HL-60 (cell line): ENCODE measurements at regions not wholly inside any gene's neighbourhood (a gene's known extent, or its start where the extent isn't known, plus 50 kb on each side); places are given as distances from the start of the nearest gene placed in this dataset.

ENCODE experiments used
- CTCF ChIP-seq: IDR thresholded peaks from one replicate; pipeline ENCODE4 v1.5.1; 2011; ENCODE audit warnings: low read length, control low read depth, inconsistent platforms; ENCODE audit not compliant: insufficient read depth
- GABPA ChIP-seq: IDR thresholded peaks from 2 replicates; pipeline ENCODE4 v1.6.1; 2012; ENCODE audit warnings: low read depth
- POLR2AphosphoS5 ChIP-seq: IDR thresholded peaks from 2 replicates; pipeline ENCODE4 v1.6.1; 2012; ENCODE audit warnings: low read depth

GRCh38 chr5:106691701-106692100 is 979.0 kb downstream of the EFNA5 start:
- TF ChIP-seq POLR2AphosphoS5 (no peak), CTCF (no peak), GABPA (no peak)
